Neural progenitor cell (in vitro differentiated cells): ENCODE measurements at regions not wholly inside any gene's neighbourhood (a gene's known extent, or its start where the extent isn't known, plus 50 kb on each side); places are given as distances from the start of the nearest gene placed in this dataset.

Source experiments
- EZH2 ChIP-seq: fragments of 200-600 bp; sonication (generic); IDR thresholded peaks from 2 replicates; pipeline ENCODE4 v1.6.1; 2017; ENCODE audit warnings: antibody characterized with exemption, mild to moderate bottlenecking, moderate library complexity
- TF ChIP-seq, protein P1 (sequence below): fragments of 200-600 bp; sonication (generic); IDR thresholded peaks from 2 replicates; pipeline ENCODE4 v1.5.1; 2017; ENCODE audit warnings: antibody characterized with exemption, mild to moderate bottlenecking

DNA sequence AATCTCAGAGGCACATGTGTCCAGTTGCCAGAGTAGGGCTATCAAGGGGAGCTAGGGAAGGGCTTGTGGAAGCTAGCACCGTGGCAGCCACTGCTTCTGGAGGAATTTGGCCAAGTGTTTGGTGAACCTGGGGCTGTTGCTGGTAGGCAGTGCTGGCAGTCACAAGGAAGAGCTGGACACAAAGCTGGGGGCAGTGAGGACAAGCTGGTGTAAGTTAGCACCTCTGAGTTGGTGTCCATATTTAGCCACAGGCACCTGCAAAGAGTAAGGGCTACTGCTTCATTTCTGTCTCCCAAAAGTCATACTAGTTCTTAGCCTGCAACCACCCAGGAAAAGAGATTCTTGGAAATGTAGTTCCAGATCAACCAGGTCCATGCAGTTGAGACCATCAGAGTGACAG, 359.4 kb downstream of the CSNK1G3 start:
- TF ChIP-seq, protein P1, sequence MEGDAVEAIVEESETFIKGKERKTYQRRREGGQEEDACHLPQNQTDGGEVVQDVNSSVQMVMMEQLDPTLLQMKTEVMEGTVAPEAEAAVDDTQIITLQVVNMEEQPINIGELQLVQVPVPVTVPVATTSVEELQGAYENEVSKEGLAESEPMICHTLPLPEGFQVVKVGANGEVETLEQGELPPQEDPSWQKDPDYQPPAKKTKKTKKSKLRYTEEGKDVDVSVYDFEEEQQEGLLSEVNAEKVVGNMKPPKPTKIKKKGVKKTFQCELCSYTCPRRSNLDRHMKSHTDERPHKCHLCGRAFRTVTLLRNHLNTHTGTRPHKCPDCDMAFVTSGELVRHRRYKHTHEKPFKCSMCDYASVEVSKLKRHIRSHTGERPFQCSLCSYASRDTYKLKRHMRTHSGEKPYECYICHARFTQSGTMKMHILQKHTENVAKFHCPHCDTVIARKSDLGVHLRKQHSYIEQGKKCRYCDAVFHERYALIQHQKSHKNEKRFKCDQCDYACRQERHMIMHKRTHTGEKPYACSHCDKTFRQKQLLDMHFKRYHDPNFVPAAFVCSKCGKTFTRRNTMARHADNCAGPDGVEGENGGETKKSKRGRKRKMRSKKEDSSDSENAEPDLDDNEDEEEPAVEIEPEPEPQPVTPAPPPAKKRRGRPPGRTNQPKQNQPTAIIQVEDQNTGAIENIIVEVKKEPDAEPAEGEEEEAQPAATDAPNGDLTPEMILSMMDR, result no peak
- TF ChIP-seq EZH2, result no peak
